ENCODE measurements at regions not wholly inside any gene's neighbourhood (a gene's known extent, or its start where the extent isn't known, plus 50 kb on each side); places are given as distances from the start of the nearest gene placed in this dataset.

GRCh38 chr6:141163107-141163506 lies 969.6 kb upstream of the GJE1 start:
- DNase-seq (ENCODE audit: low read depth), result no peak

- DNase-seq (ENCODE audit: low read depth), result no peak
Observed at GRCh38 chr6:141158740-141159139, 974.0 kb upstream of the GJE1 start.

GRCh38 chr6:141153563-141153962 lies 979.2 kb upstream of the GJE1 start:
- DNase-seq (ENCODE audit: low read depth), result no peak

GRCh38 chr6:141152951-141153350 lies 979.8 kb upstream of the GJE1 start:
- no peak for DNase-seq (ENCODE audit: low read depth)

- no peak for DNase-seq (ENCODE audit: low read depth)
Observed at GRCh38 chr6:141151710-141152417, 980.9 kb upstream of the GJE1 start.

GRCh38 chr6:141141870-141142269 lies 990.9 kb upstream of the GJE1 start:
- DNase-seq (ENCODE audit: low read depth), result no peak

GRCh38 chr6:141140905-141141304 lies 991.8 kb upstream of the GJE1 start:
- DNase-seq (ENCODE audit: low read depth), result no peak

GRCh38 chr6:141139461-141139860 lies 993.3 kb upstream of the GJE1 start:
- DNase-seq (ENCODE audit: low read depth), result no peak

- DNase-seq (ENCODE audit: low read depth), result no peak
Observed at GRCh38 chr6:141134723-141135122, 998.0 kb upstream of the GJE1 start.

- no peak for DNase-seq (ENCODE audit: low read depth)
Observed at GRCh38 chr6:141133836-141134235, 998.9 kb upstream of the GJE1 start.

GRCh38 chr6:141133346-141133745 lies 999.4 kb upstream of the GJE1 start:
- no peak for DNase-seq (ENCODE audit: low read depth)

GRCh38 chr6:141131616-141132015 lies 1001.1 kb upstream of the GJE1 start:
- no peak for DNase-seq (ENCODE audit: low read depth)

GRCh38 chr6:141123497-141123896 lies 1009.2 kb upstream of the GJE1 start:
- DNase-seq (ENCODE audit: low read depth), result no peak

GRCh38 chr6:141123049-141123448 lies 1009.7 kb upstream of the GJE1 start:
- DNase-seq (ENCODE audit: low read depth), result no peak

- DNase-seq (ENCODE audit: low read depth), result no peak
Observed at GRCh38 chr6:141118991-141119390, 1013.7 kb upstream of the GJE1 start.

GRCh38 chr6:141117874-141118273 lies 1014.9 kb upstream of the GJE1 start:
- no peak for DNase-seq (ENCODE audit: low read depth)

GRCh38 chr6:141110481-141110880 lies 1022.2 kb upstream of the GJE1 start:
- DNase-seq (ENCODE audit: low read depth), result no peak

GRCh38 chr6:141107591-141108160 lies 1025.0 kb upstream of the GJE1 start:
- no peak for DNase-seq (ENCODE audit: low read depth)

- no peak for DNase-seq (ENCODE audit: low read depth)
Observed at GRCh38 chr6:141105481-141105880, 1027.2 kb upstream of the GJE1 start.

GRCh38 chr6:141103246-141103645 lies 1029.5 kb upstream of the GJE1 start:
- no peak for DNase-seq (ENCODE audit: low read depth)

- DNase-seq (ENCODE audit: low read depth), result no peak
Observed at GRCh38 chr6:141097471-141097870, 1035.3 kb upstream of the GJE1 start.

- no peak for DNase-seq (ENCODE audit: low read depth)
Observed at GRCh38 chr6:141095308-141095707, 1037.4 kb upstream of the GJE1 start.

- no peak for DNase-seq (ENCODE audit: low read depth)
Observed at GRCh38 chr6:141088171-141088570, 1044.6 kb upstream of the GJE1 start.
